H1 (cell line): ENCODE measurements at regions not wholly inside any gene's neighbourhood (a gene's known extent, or its start where the extent isn't known, plus 50 kb on each side); places are given as distances from the start of the nearest gene placed in this dataset.

Source experiments
- CTCF ChIA-PET: fragments of 300-600 bp; sonication (Branson Sonifier 250); formaldehyde crosslinking; loops from one replicate; lab custom pipeline; 2021; ENCODE audit not compliant: partially characterized antibody; lab: Charles Lee
- POLR2A ChIA-PET: fragments of 300-600 bp; sonication (Branson Sonifier 250); formaldehyde crosslinking; loops from one replicate; lab custom pipeline; 2021; ENCODE audit warnings: inconsistent platforms; ENCODE audit not compliant: partially characterized antibody; lab: Charles Lee
- DNase-seq, 2 experiments: peaks; one replicate each; pipeline versions ENCODE4 v3.0.0 to v3.0.0-alpha.2; 2010 to 2022; ENCODE audit warnings: low spot score in 2 of 2, low read depth in 1 of 2, mixed read lengths in 1 of 2
- FAIRE-seq: peaks from 2 replicates; lab custom pipeline; 2011; peaks lifted over from hg19 to GRCh38; lab: Jason Lieb, UNC
- H2AFZ ChIP-seq: 2 replicates; pipeline ENCODE4 v1.8.1; 2012; ENCODE audit warnings: low read length, inconsistent platforms
- H2AK5ac ChIP-seq: 2 replicates; pipeline ENCODE4 v1.6.1; 2013; ENCODE audit warnings: low read depth, low read length
- H2BK120ac ChIP-seq: replicated peaks from 2 replicates; pipeline ENCODE3; 2013; ENCODE audit warnings: low read depth, low read length, inconsistent platforms
- H2BK12ac ChIP-seq: 2 replicates; pipeline ENCODE4 v1.6.1; 2013; ENCODE audit warnings: low read depth, low read length
- H2BK15ac ChIP-seq: 2 replicates; pipeline ENCODE4 v1.6.1; 2013; ENCODE audit warnings: low read length
- H2BK20ac ChIP-seq: 2 replicates; pipeline ENCODE4 v1.6.1; 2013; ENCODE audit warnings: low read length
- H2BK5ac ChIP-seq: 2 replicates; pipeline ENCODE4 v1.6.1; 2013; ENCODE audit warnings: low read depth, low read length
- H3K14ac ChIP-seq: 2 replicates; pipeline ENCODE4 v1.6.1; 2013; ENCODE audit warnings: inconsistent platforms; ENCODE audit not compliant: insufficient read length
- H3K18ac ChIP-seq: 2 replicates; pipeline ENCODE4 v1.6.1; 2013; ENCODE audit warnings: low read length; ENCODE audit errors: extremely low read depth
- H3K23ac ChIP-seq: 2 replicates; pipeline ENCODE4 v1.6.1; 2013; ENCODE audit warnings: inconsistent platforms; ENCODE audit not compliant: insufficient read length
- H3K23me2 ChIP-seq: 2 replicates; pipeline ENCODE4 v1.6.1; 2013; ENCODE audit warnings: low read depth, low read length
- H3K27ac ChIP-seq: 2 replicates; pipeline ENCODE4 v1.6.1; 2011; ENCODE audit warnings: low read depth, low read length, inconsistent platforms
- H3K27me3 ChIP-seq, 4 experiments: replicated peaks in 1 of 4; 1 replicate in 1 of 4; 2 replicates in 3 of 4; pipeline versions ENCODE4 v1.6.1 to v1.8.1; 2011 to 2013; ENCODE audit warnings: low read length in 3 of 4, mild to moderate bottlenecking in 3 of 4, inconsistent platforms in 2 of 4, mixed read lengths in 2 of 4, moderate library complexity in 1 of 4; ENCODE audit not compliant: control insufficient read depth in 3 of 4, insufficient read depth in 3 of 4; ENCODE audit errors: extremely low read depth in 1 of 4
- H3K36me3 ChIP-seq, 4 experiments: 2 replicates each; pipeline versions ENCODE4 v1.6.1 to v1.8.1; 2011 to 2013; ENCODE audit warnings: mild to moderate bottlenecking in 4 of 4, low read length in 3 of 4, moderate library complexity in 2 of 4, control low read depth in 1 of 4, inconsistent platforms in 1 of 4; ENCODE audit not compliant: insufficient read depth in 4 of 4, control insufficient read depth in 2 of 4
- H3K4ac ChIP-seq: replicated peaks from 2 replicates; pipeline ENCODE3; 2013; ENCODE audit warnings: low read length, low read depth, mixed read lengths, inconsistent platforms; ENCODE audit not compliant: insufficient read length
- H3K4me1 ChIP-seq, 4 experiments: replicated peaks in 1 of 4; 1 replicate in 1 of 4; 2 replicates in 3 of 4; pipeline versions ENCODE4 v1.6.1 to v1.8.1; 2011 to 2013; ENCODE audit warnings: low read length in 3 of 4, inconsistent platforms in 2 of 4, mixed read lengths in 1 of 4; ENCODE audit not compliant: insufficient read depth in 4 of 4, control insufficient read depth in 3 of 4
- H3K4me2 ChIP-seq, 2 experiments: 2 replicates each; pipeline versions ENCODE4 v1.6.1 to v1.8.1; 2011 to 2013; ENCODE audit warnings: low read depth in 2 of 2, low read length in 2 of 2, control low read depth in 1 of 2, inconsistent platforms in 1 of 2, mild to moderate bottlenecking in 1 of 2; ENCODE audit not compliant: insufficient read depth in 1 of 2
- H3K4me3 ChIP-seq, 4 experiments: fragments of 200-600, 300-600 bp in 1 of 4; sonication (generic), shearing (Covaris generic), sonication (Bioruptor Twin) in 1 of 4; 2 replicates each; pipeline versions ENCODE4 v1.5.1 to v1.8.1; 2011 to 2016; ENCODE audit warnings: low read length in 4 of 4, low read depth in 3 of 4, control low read depth in 2 of 4, inconsistent platforms in 2 of 4, mild to moderate bottlenecking in 2 of 4, mixed read lengths in 1 of 4, moderate library complexity in 1 of 4; ENCODE audit not compliant: insufficient read depth in 2 of 4; ENCODE audit errors: extremely low read depth in 1 of 4
- H3K56ac ChIP-seq: replicated peaks from 2 replicates; pipeline ENCODE3; 2013; ENCODE audit warnings: low read depth, mild to moderate bottlenecking, mixed read lengths, low read length, inconsistent platforms; ENCODE audit not compliant: insufficient read length
- H3K79me1 ChIP-seq: 2 replicates; pipeline ENCODE4 v1.6.1; 2013; ENCODE audit warnings: low read depth, low read length, control low read depth
- H3K79me2 ChIP-seq, 2 experiments: 2 replicates each; pipeline versions ENCODE4 v1.6.1 to v1.8.1; 2012 to 2013; ENCODE audit warnings: low read length in 2 of 2, mild to moderate bottlenecking in 2 of 2, inconsistent platforms in 1 of 2; ENCODE audit not compliant: insufficient read depth in 2 of 2, control insufficient read depth in 1 of 2
- H3K9ac ChIP-seq, 4 experiments: replicated peaks in 1 of 4; 1 replicate in 1 of 4; 2 replicates in 3 of 4; pipeline versions ENCODE4 v1.6.1 to v1.8.1; 2011 to 2013; ENCODE audit warnings: low read depth in 3 of 4, low read length in 3 of 4, control low read depth in 2 of 4, mild to moderate bottlenecking in 2 of 4, moderate library complexity in 2 of 4, inconsistent platforms in 1 of 4; ENCODE audit errors: extremely low read depth in 1 of 4
- H3K9me3 ChIP-seq, 2 experiments: 2 replicates each; pipeline versions ENCODE4 v1.6.1 to v1.8.1; 2012 to 2013; ENCODE audit warnings: mild to moderate bottlenecking in 2 of 2, moderate library complexity in 2 of 2, control low read depth in 1 of 2, inconsistent platforms in 1 of 2, low read depth in 1 of 2, low read length in 1 of 2, mixed read lengths in 1 of 2; ENCODE audit not compliant: insufficient read depth in 2 of 2
- H4K20me1 ChIP-seq, 2 experiments: replicated peaks in 1 of 2; 2 replicates each; pipeline versions ENCODE3 to v1.8.1; 2011 to 2013; ENCODE audit warnings: inconsistent platforms in 2 of 2, low read length in 2 of 2, mild to moderate bottlenecking in 1 of 2; ENCODE audit not compliant: insufficient read depth in 2 of 2, control insufficient read depth in 1 of 2
- H4K5ac ChIP-seq: 2 replicates; pipeline ENCODE4 v1.6.1; 2013; ENCODE audit warnings: low read length, low read depth, mixed read lengths, inconsistent platforms; ENCODE audit not compliant: insufficient read length
- H4K8ac ChIP-seq: 2 replicates; pipeline ENCODE4 v1.8.0; 2013; ENCODE audit warnings: mild to moderate bottlenecking, moderate library complexity, low read length, inconsistent platforms; ENCODE audit not compliant: insufficient read depth; ENCODE audit errors: extremely low read depth
- H4K91ac ChIP-seq: replicated peaks from 2 replicates; pipeline ENCODE3; 2013; ENCODE audit warnings: low read length, mixed read lengths, inconsistent platforms; ENCODE audit not compliant: insufficient read length
- BCL11A ChIP-seq, 2 experiments: IDR thresholded peaks; one replicate each; pipeline ENCODE4 v1.6.1; 2011; ENCODE audit warnings: low read depth in 2 of 2, low read length in 2 of 2, mild to moderate bottlenecking in 2 of 2
- CTBP2 ChIP-seq: IDR thresholded peaks from 2 replicates; pipeline ENCODE4 v1.7.0; 2011; ENCODE audit warnings: borderline replicate concordance, mild to moderate bottlenecking, moderate library complexity, mixed read lengths, low read length; ENCODE audit not compliant: insufficient read depth, insufficient read length
- CTCF ChIP-seq, 3 experiments: IDR thresholded peaks; 1 replicate in 2 of 3; 2 replicates in 1 of 3; pipeline versions ENCODE4 v1.5.1 to v1.6.1; 2011; ENCODE audit warnings: low read length in 3 of 3, mild to moderate bottlenecking in 3 of 3, inconsistent platforms in 2 of 3, low read depth in 1 of 3, moderate library complexity in 1 of 3; ENCODE audit not compliant: insufficient read depth in 1 of 3; ENCODE audit errors: control extremely low read depth in 1 of 3
- E2F6 ChIP-seq: IDR thresholded peaks from 2 replicates; pipeline ENCODE4 v1.6.1; 2012; ENCODE audit warnings: inconsistent platforms
- KDM5A ChIP-seq: fragments of 200-600 bp; IDR thresholded peaks from 2 replicates; pipeline ENCODE4 v1.7.1; 2012; ENCODE audit warnings: mild to moderate bottlenecking, low read length, inconsistent platforms, mixed read lengths
- MAX ChIP-seq: IDR thresholded peaks from 2 replicates; pipeline ENCODE4 v1.6.1; 2012; ENCODE audit warnings: inconsistent platforms
- SP1 ChIP-seq: IDR thresholded peaks from 2 replicates; pipeline ENCODE4 v1.6.1; 2011; ENCODE audit warnings: low read depth, low read length
- SP4 ChIP-seq: IDR thresholded peaks from 2 replicates; pipeline ENCODE4 v1.6.1; 2012; ENCODE audit warnings: low read length, inconsistent platforms
- TAF1 ChIP-seq: IDR thresholded peaks from 2 replicates; pipeline ENCODE4 v1.6.1; 2011; ENCODE audit warnings: mild to moderate bottlenecking, low read depth, low read length
- TAF7 ChIP-seq: optimal IDR thresholded peaks from 2 replicates; pipeline ENCODE3; 2011; ENCODE audit warnings: low read depth, mild to moderate bottlenecking, inconsistent platforms, low read length, moderate library complexity, borderline replicate concordance
- ZNF274 ChIP-seq: IDR thresholded peaks from 2 replicates; pipeline ENCODE4 v1.7.0; 2012; ENCODE audit warnings: low read length, borderline replicate concordance; ENCODE audit errors: extremely low read depth
- WGBS, 2 experiments: shearing (Covaris generic) in 1 of 2; methylation state at CpG; one replicate each; pipeline versions ENCODE4 v1.1.6 to v1.1.7; 2013 to 2015; ENCODE audit warnings: low lambda C conversion rate in 2 of 2, mixed read lengths in 2 of 2, inconsistent platforms in 1 of 2, low coverage in 1 of 2, missing lambda C conversion rate in 1 of 2; ENCODE audit not compliant: insufficient replicate concordance in 2 of 2, insufficient coverage in 1 of 2, insufficient read length in 1 of 2; ENCODE audit errors: extremely low coverage in 1 of 2, missing lambda C conversion rate in 1 of 2; 5-methylcytosine and 5-hydroxymethylcytosine counted together

- Histone ChIP-seq H2BK12ac (no peak overlapping the region), H3K56ac (no peak overlapping the region), H3K79me1 (no peaks in the 10 kb centered on the region), H4K5ac (no peak overlapping the region), H2BK15ac (no peak overlapping the region), H3K9ac (no peak overlapping the region), H3K79me2 (no peaks in the 10 kb centered on the region), H2BK5ac (no peak overlapping the region), H3K23me2 (no peaks in the 10 kb centered on the region), H4K91ac (no peak overlapping the region), H2AK5ac (no peak overlapping the region), H3K9me3 (no peaks in the 10 kb centered on the region), H3K4me1 (no peaks in the 10 kb centered on the region), H4K8ac (no peak overlapping the region), H2BK20ac (no peak overlapping the region), H3K27ac (no peak overlapping the region), H2AFZ (no peak overlapping the region), H3K4me2 (no peak overlapping the region), H3K4me3 (no peak overlapping the region), H3K23ac (no peak overlapping the region), H2BK120ac (no peak overlapping the region), H3K18ac (no peak overlapping the region), H3K4ac (no peak overlapping the region), H3K36me3 (no peaks in the 10 kb centered on the region)
- POLR2A ChIA-PET: no interaction called here
- no peak for DNase-seq
- WGBS, 2 experiments: 92% methylated on average over 3 of the region's 3 CpGs; no CpG with 5 or more reads in 1 of the 2 experiments
- TF ChIP-seq CTBP2 (no peak), ZNF274 (no peak), CTCF (IDR thresholded peaks at IDR 0.05; ENCODE audit: control extremely low read depth in 1 of 3, insufficient read depth in 1 of 3, low read depth in 1 of 3, low read length in 3 of 3) (no peak), BCL11A (IDR thresholded peaks at IDR 0.05; ENCODE audit: low read depth in 2 of 2, low read length in 2 of 2) (no peak), KDM5A (no peak), TAF7 (no peak), SP1 (no peak), E2F6 (no peak), MAX (no peak), TAF1 (no peak), SP4 (no peak)
- TF ChIP-seq, all 59 proteins: peak for 0
- H3K14ac ChIP-seq: no peak overlapping the region
- no peak for FAIRE-seq
- CTCF ChIA-PET: no interaction called here
- H3K27me3 ChIP-seq: peaks cover 0 to 1% (median 0%) of the 10 kb centered on the region in 4 experiments; a peak in 1 of 7 replicates
- no peaks in the 10 kb centered on the region for H4K20me1 ChIP-seq
These were observed 343.3 kb downstream of the DIPK2A start for GRCh38 chr3:144314946-144315345.
